Muscle of leg (tissue), 3 donors: ENCODE measurements at regions not wholly inside any gene's neighbourhood (a gene's known extent, or its start where the extent isn't known, plus 50 kb on each side); places are given as distances from the start of the nearest gene placed in this dataset.

Experiments used
- DNase-seq: peaks from one replicate; pipeline ENCODE4 v3.0.0; 2013
- H3K27ac ChIP-seq: one replicate; pipeline ENCODE4 v1.5.1; 2013; ENCODE audit warnings: mild to moderate bottlenecking, low read length, control low read depth
- H3K27me3 ChIP-seq: one replicate; pipeline ENCODE4 v1.6.1; 2013; ENCODE audit warnings: low read length; ENCODE audit not compliant: control insufficient read depth, insufficient read depth
- H3K36me3 ChIP-seq: one replicate; pipeline ENCODE4 v1.6.1; 2013; ENCODE audit warnings: low read length; ENCODE audit not compliant: control insufficient read depth, insufficient read depth
- H3K4me1 ChIP-seq: one replicate; pipeline ENCODE4 v1.6.1; 2013; ENCODE audit warnings: low read length; ENCODE audit not compliant: control insufficient read depth, insufficient read depth
- H3K4me3 ChIP-seq: one replicate; pipeline ENCODE4 v1.5.1; 2013; ENCODE audit warnings: low read length, control low read depth
- H3K9me3 ChIP-seq: replicated peaks from 2 replicates; pipeline ENCODE4 v1.6.1; 2013; ENCODE audit warnings: low read depth, low read length; ENCODE audit not compliant: control insufficient read depth
- WGBS: methylation state at CpG from one replicate; pipeline ENCODE4 v1.1.5; 2013; ENCODE audit warnings: missing lambda C conversion rate; ENCODE audit not compliant: insufficient coverage; 5-methylcytosine and 5-hydroxymethylcytosine counted together

DNA sequence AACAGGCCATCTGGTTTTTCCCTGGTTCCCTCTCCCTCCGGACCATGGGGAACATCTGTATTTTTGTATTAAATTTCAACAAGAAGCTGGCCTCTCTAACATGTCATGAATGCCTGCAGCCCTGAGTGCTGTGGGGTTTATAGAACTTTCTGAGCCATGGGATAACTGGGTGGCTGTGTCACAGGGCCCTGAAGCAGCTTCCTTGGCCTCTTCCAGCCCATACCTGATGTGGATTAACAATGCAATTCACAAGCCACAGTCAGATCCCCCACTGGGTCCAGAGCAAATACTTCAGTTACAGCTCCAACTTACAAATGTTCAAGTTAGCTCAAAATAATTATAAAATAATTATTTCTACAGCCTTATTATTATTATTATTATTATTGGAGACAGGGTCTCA is 307.8 kb upstream of the CELF4 start:
- WGBS = no CpG with 5 or more reads among the region's 1 CpG

GRCh38 chr18:37872562-37872961 is 307.0 kb upstream of the CELF4 start:
- no peaks in the 10 kb centered on the region for H3K4me1 ChIP-seq
- no peak for DNase-seq
- H3K9me3 ChIP-seq = no peaks in the 10 kb centered on the region
- H3K36me3 ChIP-seq = no peaks in the 10 kb centered on the region
- H3K27me3 ChIP-seq = no peaks in the 10 kb centered on the region
- H3K27ac ChIP-seq = no peak overlapping the region
- 78% methylated on average over 1 of the region's 2 CpGs for WGBS
- no peak overlapping the region for H3K4me3 ChIP-seq

More for the DNA sequence above, 307.8 kb upstream of the CELF4 start:
- Histone ChIP-seq H3K4me3 (no peak overlapping the region), H3K27me3 (no peaks in the 10 kb centered on the region), H3K4me1 (no peaks in the 10 kb centered on the region), H3K36me3 (no peaks in the 10 kb centered on the region), H3K27ac (no peak overlapping the region), H3K9me3 (peaks cover 3% of the 10 kb centered on the region)
- no peak for DNase-seq

- H3K9me3 ChIP-seq = no peaks in the 10 kb centered on the region
- H3K4me3 ChIP-seq = no peak overlapping the region
- no peaks in the 10 kb centered on the region for H3K36me3 ChIP-seq
- WGBS = no CpG with 5 or more reads among the region's 1 CpG
- H3K27ac ChIP-seq = no peak overlapping the region
- DNase-seq = no peak
- H3K4me1 ChIP-seq = no peaks in the 10 kb centered on the region
- no peaks in the 10 kb centered on the region for H3K27me3 ChIP-seq
Measured at GRCh38 chr18:37871561-37871960, 306.0 kb upstream of the CELF4 start.

GRCh38 chr18:37869051-37869450 is 303.5 kb upstream of the CELF4 start:
- H3K27me3 ChIP-seq = no peaks in the 10 kb centered on the region
- no peaks in the 10 kb centered on the region for H3K36me3 ChIP-seq
- H3K4me1 ChIP-seq = no peaks in the 10 kb centered on the region
- no CpG with 5 or more reads among the region's 2 CpGs for WGBS
- DNase-seq = no peak
- no peaks in the 10 kb centered on the region for H3K9me3 ChIP-seq
- H3K4me3 ChIP-seq = no peak overlapping the region
- no peak overlapping the region for H3K27ac ChIP-seq

DNA sequence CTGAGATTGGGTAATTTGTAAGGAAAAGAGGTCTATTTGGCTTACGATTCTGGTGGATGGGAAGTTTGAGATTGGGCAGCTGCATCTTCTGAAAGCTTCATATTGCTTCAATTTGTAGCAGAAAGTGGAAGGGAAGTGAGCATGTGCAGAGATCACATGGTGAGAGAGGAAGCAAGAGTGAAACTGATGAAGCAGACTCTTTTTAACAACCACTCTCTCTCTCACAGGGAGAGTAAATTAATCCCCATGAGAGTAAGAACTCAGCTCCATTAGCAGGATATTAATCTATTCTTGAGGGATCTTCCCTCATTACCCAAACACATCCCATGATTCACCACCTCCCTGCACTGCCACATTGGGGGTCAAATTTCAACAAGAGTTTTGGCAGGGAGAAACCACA is 298.5 kb upstream of the CELF4 start:
- Histone ChIP-seq H3K4me1 (no peaks in the 10 kb centered on the region), H3K27me3 (no peaks in the 10 kb centered on the region), H3K4me3 (no peak overlapping the region), H3K27ac (no peak overlapping the region), H3K36me3 (no peaks in the 10 kb centered on the region), H3K9me3 (no peaks in the 10 kb centered on the region)
- 100% methylated on average over 1 of the region's 1 CpG for WGBS
- DNase-seq = no peak

DNA sequence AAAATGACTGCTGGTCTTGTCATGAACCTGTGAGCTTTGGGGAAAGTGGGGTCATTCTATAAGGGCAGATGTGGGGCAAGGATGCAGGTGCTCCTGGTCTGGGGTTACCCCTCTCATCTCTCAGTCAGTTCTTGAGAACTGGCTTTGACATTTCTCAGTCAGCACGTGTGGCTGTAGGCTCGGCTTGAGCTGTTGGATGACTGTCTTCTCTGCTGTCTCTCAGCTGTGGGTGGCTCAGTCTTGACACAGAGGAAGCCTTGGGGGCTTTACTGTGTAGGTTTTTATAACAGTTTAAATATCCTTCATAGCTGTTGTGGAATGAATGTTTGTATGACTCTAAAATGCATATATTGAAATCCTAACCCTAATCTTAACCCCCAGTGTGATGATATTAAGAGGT is 296.4 kb upstream of the CELF4 start:
- DNase-seq = no peak
- Histone ChIP-seq H3K27me3 (no peaks in the 10 kb centered on the region), H3K4me1 (no peaks in the 10 kb centered on the region), H3K36me3 (no peaks in the 10 kb centered on the region), H3K4me3 (no peak overlapping the region), H3K9me3 (no peaks in the 10 kb centered on the region), H3K27ac (no peak overlapping the region)
- no CpG with 5 or more reads among the region's 2 CpGs for WGBS

GRCh38 chr18:37854396-37854795 is 288.8 kb upstream of the CELF4 start:
- no peak overlapping the region for H3K4me3 ChIP-seq
- H3K27me3 ChIP-seq = no peaks in the 10 kb centered on the region
- no peak overlapping the region for H3K27ac ChIP-seq
- DNase-seq = no peak
- no peaks in the 10 kb centered on the region for H3K9me3 ChIP-seq
- WGBS = no CpG with 5 or more reads among the region's 3 CpGs
- no peaks in the 10 kb centered on the region for H3K36me3 ChIP-seq
- no peaks in the 10 kb centered on the region for H3K4me1 ChIP-seq

DNA sequence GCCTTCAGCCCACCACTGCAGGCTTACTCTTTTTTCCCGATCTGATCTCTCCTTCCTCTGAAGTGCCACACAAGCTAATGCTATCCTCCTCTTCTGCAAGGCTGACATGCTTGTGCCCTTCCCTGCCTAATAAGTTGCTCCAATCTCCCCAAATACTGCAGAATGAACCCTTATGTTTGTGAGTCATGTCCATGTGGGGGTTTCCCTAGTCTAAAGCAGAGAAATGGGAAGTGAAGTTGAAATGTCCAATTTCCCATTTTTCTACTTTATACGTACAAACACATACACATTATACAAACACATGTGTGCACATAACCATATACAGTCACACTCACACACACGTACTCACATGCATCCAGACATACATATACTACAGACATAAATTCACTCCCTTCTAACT is 288.1 kb upstream of the CELF4 start:
- Histone ChIP-seq H3K36me3 (no peaks in the 10 kb centered on the region), H3K27me3 (no peaks in the 10 kb centered on the region), H3K9me3 (no peaks in the 10 kb centered on the region), H3K27ac (no peak overlapping the region), H3K4me1 (no peaks in the 10 kb centered on the region), H3K4me3 (no peak overlapping the region)
- no peak for DNase-seq
- WGBS = 71% methylated on average over 3 of the region's 3 CpGs

GRCh38 chr18:37852464-37852863 is 286.9 kb upstream of the CELF4 start:
- DNase-seq = no peak
- no peaks in the 10 kb centered on the region for H3K4me1 ChIP-seq
- 90% methylated on average over 3 of the region's 4 CpGs for WGBS
- H3K27me3 ChIP-seq = no peaks in the 10 kb centered on the region
- no peak overlapping the region for H3K27ac ChIP-seq
- no peak overlapping the region for H3K4me3 ChIP-seq
- no peaks in the 10 kb centered on the region for H3K9me3 ChIP-seq
- H3K36me3 ChIP-seq = no peaks in the 10 kb centered on the region

DNA sequence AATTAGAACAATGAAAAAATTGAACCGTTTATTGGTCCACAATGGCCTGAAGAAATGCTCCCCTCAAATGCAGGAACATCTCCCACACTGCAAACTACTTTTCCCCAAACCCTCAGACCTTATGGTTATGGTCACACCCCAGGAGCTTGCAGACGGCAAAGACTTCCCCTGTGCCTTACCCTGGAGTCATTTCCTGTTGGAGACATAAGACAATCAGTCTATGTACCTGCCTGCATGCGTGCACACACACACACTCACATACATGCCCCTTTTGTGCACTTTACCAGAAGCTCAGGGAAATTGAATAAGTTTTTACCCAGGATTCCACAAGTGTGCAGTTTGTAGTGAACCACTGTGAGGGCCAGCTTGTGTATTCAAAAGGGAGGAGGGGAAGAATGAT is 281.9 kb upstream of the CELF4 start:
- Histone ChIP-seq H3K4me3 (no peak overlapping the region), H3K4me1 (no peaks in the 10 kb centered on the region), H3K36me3 (no peaks in the 10 kb centered on the region), H3K27me3 (no peaks in the 10 kb centered on the region), H3K27ac (no peak overlapping the region), H3K9me3 (no peaks in the 10 kb centered on the region)
- DNase-seq = no peak
- 27% methylated on average over 1 of the region's 3 CpGs for WGBS

- H3K27ac ChIP-seq = no peak overlapping the region
- H3K36me3 ChIP-seq = no peaks in the 10 kb centered on the region
- no peak for DNase-seq
- 80% methylated on average over 1 of the region's 3 CpGs for WGBS
- H3K9me3 ChIP-seq = no peaks in the 10 kb centered on the region
- H3K27me3 ChIP-seq = no peaks in the 10 kb centered on the region
- no peaks in the 10 kb centered on the region for H3K4me1 ChIP-seq
- H3K4me3 ChIP-seq = no peak overlapping the region
Measured at GRCh38 chr18:37846996-37847395, 281.4 kb upstream of the CELF4 start.
